Endothelial cell of umbilical vein (primary cell): ENCODE measurements at regions not wholly inside any gene's neighbourhood (a gene's known extent, or its start where the extent isn't known, plus 50 kb on each side); places are given as distances from the start of the nearest gene placed in this dataset.

Source experiments
- BruUV-seq: library from RNA; stranded (reverse); fragments of 400-500 nt; replicated peaks from 2 replicates; lab custom pipeline; 2021; lab: Mats Ljungman, UMichigan
- CTCF ChIA-PET: fragments of 300-600, 350-600 bp; sonication (Branson Sonifier 250); formaldehyde crosslinking; loops from one replicate; lab custom pipeline; 2021; ENCODE audit warnings: antibody characterized with exemption, inconsistent platforms; lab: Charles Lee
- POLR2A ChIA-PET: fragments of 300-600, 350-600 bp; sonication (Branson Sonifier 250); formaldehyde crosslinking; loops from one replicate; lab custom pipeline; 2021; ENCODE audit warnings: antibody characterized with exemption, inconsistent platforms; lab: Charles Lee
- DNase-seq: peaks from one replicate; pipeline ENCODE4 v3.0.0-alpha.2; 2011; ENCODE audit warnings: low read depth, low spot score
- FAIRE-seq: peaks from 2 replicates; lab custom pipeline; 2011; peaks lifted over from hg19 to GRCh38; lab: Jason Lieb, UNC
- H2AFZ ChIP-seq: 2 replicates; pipeline ENCODE4 v1.6.0; 2012; ENCODE audit warnings: low read depth, low read length, control low read depth, inconsistent platforms
- H3K27ac ChIP-seq: 2 replicates; pipeline ENCODE4 v1.5.1; 2011; ENCODE audit warnings: low read depth, mild to moderate bottlenecking, control low read depth, low read length, moderate library complexity; ENCODE audit not compliant: insufficient read depth
- H3K27me3 ChIP-seq, 2 experiments: 2 replicates each; pipeline versions ENCODE4 v1.6.0 to v1.6.1; 2011; ENCODE audit warnings: low read length in 2 of 2, mixed read lengths in 1 of 2; ENCODE audit not compliant: control insufficient read depth in 2 of 2, insufficient read depth in 2 of 2
- H3K36me3 ChIP-seq, 2 experiments: 2 replicates in 1 of 2; 3 replicates in 1 of 2; pipeline ENCODE4 v1.5.1; 2011; ENCODE audit warnings: low read length in 2 of 2, mild to moderate bottlenecking in 1 of 2, moderate library complexity in 1 of 2; ENCODE audit not compliant: control insufficient read depth in 2 of 2, insufficient read depth in 2 of 2; ENCODE audit errors: extremely low read depth in 1 of 2
- H3K4me1 ChIP-seq: 3 replicates; pipeline ENCODE4 v1.5.1; 2011; ENCODE audit warnings: mild to moderate bottlenecking, low read length; ENCODE audit not compliant: control insufficient read depth, insufficient read depth; ENCODE audit errors: extremely low read depth
- H3K4me2 ChIP-seq: 2 replicates; pipeline ENCODE4 v1.6.1; 2011; ENCODE audit warnings: low read length, control low read depth, mixed read lengths; ENCODE audit not compliant: insufficient read depth
- H3K4me3 ChIP-seq, 3 experiments: fragments of 200-600 bp in 1 of 3; sonication (generic), shearing (Covaris generic) in 1 of 3; replicated peaks in 1 of 3; 2 replicates each; pipeline ENCODE4 v1.5.1; 2011 to 2016; ENCODE audit warnings: control low read depth in 3 of 3, low read length in 3 of 3, mild to moderate bottlenecking in 2 of 3, inconsistent platforms in 1 of 3, low read depth in 1 of 3, moderate library complexity in 1 of 3; ENCODE audit not compliant: insufficient read depth in 1 of 3
- H3K79me2 ChIP-seq: 2 replicates; pipeline ENCODE4 v1.6.0; 2012; ENCODE audit warnings: low read length, inconsistent platforms; ENCODE audit not compliant: control insufficient read depth, insufficient read depth
- H3K9ac ChIP-seq: replicated peaks from 2 replicates; pipeline ENCODE3; 2011; ENCODE audit warnings: low read length, control low read depth; ENCODE audit not compliant: insufficient read depth; ENCODE audit errors: extremely low read depth
- H3K9me1 ChIP-seq: replicated peaks from 3 replicates; pipeline ENCODE4 v1.6.0; 2011; ENCODE audit warnings: mild to moderate bottlenecking, low read length; ENCODE audit not compliant: control insufficient read depth, insufficient read depth; ENCODE audit errors: extremely low read depth
- H3K9me3 ChIP-seq: replicated peaks from 2 replicates; pipeline ENCODE4 v1.5.1; 2012; ENCODE audit warnings: low read length, inconsistent platforms; ENCODE audit not compliant: control insufficient read depth, insufficient read depth
- H4K20me1 ChIP-seq: replicated peaks from 2 replicates; pipeline ENCODE3; 2011; ENCODE audit warnings: mild to moderate bottlenecking, low read length; ENCODE audit not compliant: control insufficient read depth, insufficient read depth; ENCODE audit errors: extremely low read depth
- EZH2 ChIP-seq: IDR thresholded peaks from 2 replicates; pipeline ENCODE4 v1.6.1; 2012; ENCODE audit warnings: borderline replicate concordance, low read depth, mild to moderate bottlenecking, moderate library complexity, low read length, inconsistent platforms; ENCODE audit not compliant: severe bottlenecking
- FOS ChIP-seq: IDR thresholded peaks from 2 replicates; pipeline ENCODE4 v1.6.1; 2011; ENCODE audit warnings: mild to moderate bottlenecking, low read length, moderate library complexity, borderline replicate concordance; ENCODE audit not compliant: insufficient read depth
- MYC ChIP-seq: IDR thresholded peaks from one replicate; pipeline ENCODE4 v1.6.1; 2011; ENCODE audit warnings: mild to moderate bottlenecking, low read depth, low read length
- POLR2A ChIP-seq: IDR thresholded peaks from 2 replicates; pipeline ENCODE4 v1.6.1; 2012; ENCODE audit warnings: low read depth, mild to moderate bottlenecking, control low read depth, low read length
- POLR2AphosphoS5 ChIP-seq: IDR thresholded peaks from 2 replicates; pipeline ENCODE4 v1.6.1; 2012; ENCODE audit warnings: low read depth, mild to moderate bottlenecking, control low read depth, low read length, moderate library complexity; ENCODE audit not compliant: insufficient read depth
- dilution Hi-C: fragments of 300-500 bp; cut with MboI; formaldehyde crosslinking; loops from one replicate; pipeline ENCODE4 v1.15.0; 2019; ENCODE audit warnings: low sequenced_read_pairs; ENCODE audit not compliant: extremely low pct_ligation_motif_present
- intact Hi-C: fragments of 100-400 bp; cut with micrococcal nuclease; formaldehyde crosslinking; loops from one replicate; pipeline ENCODE4 v1.10.0; 2022
- TF ChIP-seq, protein P1 (sequence below), 2 donors: IDR thresholded peaks; 1 replicate in 1 of 2; 2 replicates in 1 of 2; pipeline ENCODE4 v1.5.1; 2011; ENCODE audit warnings: low read length in 2 of 2, mild to moderate bottlenecking in 2 of 2, moderate library complexity in 2 of 2, control low read depth in 1 of 2, inconsistent platforms in 1 of 2, low read depth in 1 of 2; ENCODE audit not compliant: insufficient read depth in 1 of 2; ENCODE audit errors: extremely low read depth in 1 of 2

DNA sequence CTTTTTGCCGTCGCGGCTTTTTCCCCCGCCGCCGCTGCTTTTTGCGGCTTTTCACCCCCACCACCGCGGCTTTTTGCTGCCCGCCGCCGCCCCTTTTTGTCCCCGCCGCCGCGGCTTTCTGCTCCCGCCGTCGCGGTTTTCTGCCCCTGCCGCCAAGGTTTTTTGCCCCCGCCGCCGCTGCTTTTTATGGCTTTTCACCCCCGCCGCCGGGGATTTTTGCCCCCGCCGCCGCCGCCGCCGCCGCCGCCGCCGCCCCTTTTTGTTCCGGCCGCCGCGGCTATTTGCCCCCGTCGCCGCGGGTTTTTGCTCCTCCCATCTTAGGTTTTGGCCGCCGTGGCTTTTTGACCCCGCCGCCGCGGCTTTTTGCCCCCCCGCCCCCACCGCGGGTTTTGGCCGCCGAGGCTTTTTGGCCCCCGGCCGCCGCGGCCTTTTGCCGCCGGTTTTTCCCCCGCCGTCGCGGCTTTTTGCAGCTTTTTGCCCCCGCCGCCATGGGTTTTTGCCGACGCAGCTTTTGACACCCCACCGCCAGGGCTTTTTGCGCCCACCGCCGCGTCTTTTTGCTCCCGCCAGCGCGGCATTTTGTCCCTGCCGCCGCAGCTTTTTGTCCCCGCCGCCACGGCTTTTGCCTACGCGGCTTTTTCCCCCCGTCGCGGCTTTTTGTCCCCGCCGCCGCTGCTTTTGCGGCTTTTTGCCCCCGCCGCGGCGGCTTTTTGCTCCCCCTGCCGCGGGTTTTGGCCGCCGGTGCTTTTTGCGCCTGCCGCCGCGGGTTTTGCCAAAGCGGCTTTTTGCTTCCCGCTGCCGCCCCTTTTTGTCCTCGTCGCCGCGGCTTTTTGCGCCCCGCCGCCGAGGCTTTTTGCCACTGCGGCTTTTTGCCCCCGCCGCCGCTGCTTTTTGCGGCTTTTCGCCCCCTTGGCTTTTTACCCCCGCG, 519.4 kb upstream of the WSB1 start:
- H3K9ac ChIP-seq: no peak overlapping the region
- no peaks in the 10 kb centered on the region for H3K79me2 ChIP-seq
- intact Hi-C loops: no loop called here
- TF ChIP-seq MYC: no peak
- no peak for TF ChIP-seq FOS
- no peak for TF ChIP-seq EZH2
- TF ChIP-seq POLR2A: no peak
- TF ChIP-seq, protein P1, sequence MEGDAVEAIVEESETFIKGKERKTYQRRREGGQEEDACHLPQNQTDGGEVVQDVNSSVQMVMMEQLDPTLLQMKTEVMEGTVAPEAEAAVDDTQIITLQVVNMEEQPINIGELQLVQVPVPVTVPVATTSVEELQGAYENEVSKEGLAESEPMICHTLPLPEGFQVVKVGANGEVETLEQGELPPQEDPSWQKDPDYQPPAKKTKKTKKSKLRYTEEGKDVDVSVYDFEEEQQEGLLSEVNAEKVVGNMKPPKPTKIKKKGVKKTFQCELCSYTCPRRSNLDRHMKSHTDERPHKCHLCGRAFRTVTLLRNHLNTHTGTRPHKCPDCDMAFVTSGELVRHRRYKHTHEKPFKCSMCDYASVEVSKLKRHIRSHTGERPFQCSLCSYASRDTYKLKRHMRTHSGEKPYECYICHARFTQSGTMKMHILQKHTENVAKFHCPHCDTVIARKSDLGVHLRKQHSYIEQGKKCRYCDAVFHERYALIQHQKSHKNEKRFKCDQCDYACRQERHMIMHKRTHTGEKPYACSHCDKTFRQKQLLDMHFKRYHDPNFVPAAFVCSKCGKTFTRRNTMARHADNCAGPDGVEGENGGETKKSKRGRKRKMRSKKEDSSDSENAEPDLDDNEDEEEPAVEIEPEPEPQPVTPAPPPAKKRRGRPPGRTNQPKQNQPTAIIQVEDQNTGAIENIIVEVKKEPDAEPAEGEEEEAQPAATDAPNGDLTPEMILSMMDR (IDR thresholded peaks at IDR 0.05; ENCODE audit: extremely low read depth in 1 of 2, insufficient read depth in 1 of 2, low read depth in 1 of 2, low read length in 2 of 2): no peak
- TF ChIP-seq POLR2AphosphoS5: no peak
- ChIA-PET CTCF (no interaction called here), POLR2A (no interaction called here)
- no peaks in the 10 kb centered on the region for H3K27me3 ChIP-seq
- no peak overlapping the region for H3K4me2 ChIP-seq
- no peaks in the 10 kb centered on the region for H3K36me3 ChIP-seq
- H4K20me1 ChIP-seq: no peaks in the 10 kb centered on the region
- FAIRE-seq (no peak), DNase-seq (no peak)
- H3K9me3 ChIP-seq: no peaks in the 10 kb centered on the region
- H2AFZ ChIP-seq: no peak overlapping the region
- no peak overlapping the region for H3K4me3 ChIP-seq
- no peak overlapping the region for H3K27ac ChIP-seq
- no peaks in the 10 kb centered on the region for H3K9me1 ChIP-seq
- BruUV-seq: no TSS peak
- dilution Hi-C loops: no loop called here
- H3K4me1 ChIP-seq: no peaks in the 10 kb centered on the region
